ENCODE measurements at regions not wholly inside any gene's neighbourhood (a gene's known extent, or its start where the extent isn't known, plus 50 kb on each side); places are given as distances from the start of the nearest gene placed in this dataset.

GRCh38 chr2:2940061-2940460 lies 437.6 kb downstream of the EIPR1 start:
- TF ChIP-seq CTCF (IDR thresholded peaks at IDR 0.05) (no peak), POLR2AphosphoS5 (IDR thresholded peaks at IDR 0.05) (no peak), POLR2A (IDR thresholded peaks at IDR 0.05) (no peak), EP300 (IDR thresholded peaks at IDR 0.05; ENCODE audit: low read depth) (no peak)
